ENCODE measurements at regions not wholly inside any gene's neighbourhood (a gene's known extent, or its start where the extent isn't known, plus 50 kb on each side); places are given as distances from the start of the nearest gene placed in this dataset.

GRCh38 chr5:172528440-172528839, 74.1 kb upstream of the SH3PXD2B start:
- no peak for TF ChIP-seq CTCF (IDR thresholded peaks at IDR 0.05; ENCODE audit: poor library complexity, severe bottlenecking)
- no peak for TF ChIP-seq TAF1 (IDR thresholded peaks at IDR 0.05; ENCODE audit: low read depth)
- no peak for TF ChIP-seq RAD21 (conservative IDR thresholded peaks at IDR 0.05)
- no peak for TF ChIP-seq POLR2AphosphoS5 (IDR thresholded peaks at IDR 0.05)
- TF ChIP-seq MXI1 (conservative IDR thresholded peaks at IDR 0.05; ENCODE audit: poor library complexity, severe bottlenecking), result no peak
- TF ChIP-seq EP300 (conservative IDR thresholded peaks at IDR 0.05; ENCODE audit: poor library complexity, severe bottlenecking), result no peak

Data from neural cell (in vitro differentiated cells).